Endothelial cell of umbilical vein (primary cell): ENCODE measurements at regions not wholly inside any gene's neighbourhood (a gene's known extent, or its start where the extent isn't known, plus 50 kb on each side); places are given as distances from the start of the nearest gene placed in this dataset.

ENCODE experiments used
- BruUV-seq: library from RNA; stranded (reverse); fragments of 400-500 nt; replicated peaks from 2 replicates; lab custom pipeline; 2021; lab: Mats Ljungman, UMichigan
- CTCF ChIA-PET: fragments of 300-600, 350-600 bp; sonication (Branson Sonifier 250); formaldehyde crosslinking; loops from one replicate; lab custom pipeline; 2021; ENCODE audit warnings: antibody characterized with exemption, inconsistent platforms; lab: Charles Lee
- POLR2A ChIA-PET: fragments of 300-600, 350-600 bp; sonication (Branson Sonifier 250); formaldehyde crosslinking; loops from one replicate; lab custom pipeline; 2021; ENCODE audit warnings: antibody characterized with exemption, inconsistent platforms; lab: Charles Lee
- DNase-seq: peaks from one replicate; pipeline ENCODE4 v3.0.0-alpha.2; 2011; ENCODE audit warnings: low read depth, low spot score
- FAIRE-seq: peaks from 2 replicates; lab custom pipeline; 2011; peaks lifted over from hg19 to GRCh38; lab: Jason Lieb, UNC
- H2AFZ ChIP-seq: 2 replicates; pipeline ENCODE4 v1.6.0; 2012; ENCODE audit warnings: low read depth, low read length, control low read depth, inconsistent platforms
- H3K27ac ChIP-seq: 2 replicates; pipeline ENCODE4 v1.5.1; 2011; ENCODE audit warnings: low read depth, mild to moderate bottlenecking, control low read depth, low read length, moderate library complexity; ENCODE audit not compliant: insufficient read depth
- H3K27me3 ChIP-seq, 2 experiments: 2 replicates each; pipeline versions ENCODE4 v1.6.0 to v1.6.1; 2011; ENCODE audit warnings: low read length in 2 of 2, mixed read lengths in 1 of 2; ENCODE audit not compliant: control insufficient read depth in 2 of 2, insufficient read depth in 2 of 2
- H3K36me3 ChIP-seq, 2 experiments: 2 replicates in 1 of 2; 3 replicates in 1 of 2; pipeline ENCODE4 v1.5.1; 2011; ENCODE audit warnings: low read length in 2 of 2, mild to moderate bottlenecking in 1 of 2, moderate library complexity in 1 of 2; ENCODE audit not compliant: control insufficient read depth in 2 of 2, insufficient read depth in 2 of 2; ENCODE audit errors: extremely low read depth in 1 of 2
- H3K4me1 ChIP-seq: 3 replicates; pipeline ENCODE4 v1.5.1; 2011; ENCODE audit warnings: mild to moderate bottlenecking, low read length; ENCODE audit not compliant: control insufficient read depth, insufficient read depth; ENCODE audit errors: extremely low read depth
- H3K4me2 ChIP-seq: 2 replicates; pipeline ENCODE4 v1.6.1; 2011; ENCODE audit warnings: low read length, control low read depth, mixed read lengths; ENCODE audit not compliant: insufficient read depth
- H3K4me3 ChIP-seq, 3 experiments: fragments of 200-600 bp in 1 of 3; sonication (generic), shearing (Covaris generic) in 1 of 3; replicated peaks in 1 of 3; 2 replicates each; pipeline ENCODE4 v1.5.1; 2011 to 2016; ENCODE audit warnings: control low read depth in 3 of 3, low read length in 3 of 3, mild to moderate bottlenecking in 2 of 3, inconsistent platforms in 1 of 3, low read depth in 1 of 3, moderate library complexity in 1 of 3; ENCODE audit not compliant: insufficient read depth in 1 of 3
- H3K79me2 ChIP-seq: 2 replicates; pipeline ENCODE4 v1.6.0; 2012; ENCODE audit warnings: low read length, inconsistent platforms; ENCODE audit not compliant: control insufficient read depth, insufficient read depth
- H3K9ac ChIP-seq: replicated peaks from 2 replicates; pipeline ENCODE3; 2011; ENCODE audit warnings: low read length, control low read depth; ENCODE audit not compliant: insufficient read depth; ENCODE audit errors: extremely low read depth
- H3K9me1 ChIP-seq: replicated peaks from 3 replicates; pipeline ENCODE4 v1.6.0; 2011; ENCODE audit warnings: mild to moderate bottlenecking, low read length; ENCODE audit not compliant: control insufficient read depth, insufficient read depth; ENCODE audit errors: extremely low read depth
- H3K9me3 ChIP-seq: replicated peaks from 2 replicates; pipeline ENCODE4 v1.5.1; 2012; ENCODE audit warnings: low read length, inconsistent platforms; ENCODE audit not compliant: control insufficient read depth, insufficient read depth
- H4K20me1 ChIP-seq: replicated peaks from 2 replicates; pipeline ENCODE3; 2011; ENCODE audit warnings: mild to moderate bottlenecking, low read length; ENCODE audit not compliant: control insufficient read depth, insufficient read depth; ENCODE audit errors: extremely low read depth
- EZH2 ChIP-seq: IDR thresholded peaks from 2 replicates; pipeline ENCODE4 v1.6.1; 2012; ENCODE audit warnings: borderline replicate concordance, low read depth, mild to moderate bottlenecking, moderate library complexity, low read length, inconsistent platforms; ENCODE audit not compliant: severe bottlenecking
- GATA2 ChIP-seq: IDR thresholded peaks from 2 replicates; pipeline ENCODE4 v1.7.0; 2011; ENCODE audit warnings: low read depth, mild to moderate bottlenecking, moderate library complexity, mixed read lengths, low read length; ENCODE audit not compliant: insufficient read length, insufficient read depth
- JUN ChIP-seq: IDR thresholded peaks from 2 replicates; pipeline ENCODE4 v1.6.1; 2011; ENCODE audit warnings: borderline replicate concordance, low read depth; ENCODE audit not compliant: insufficient read length, insufficient read depth
- MYC ChIP-seq: IDR thresholded peaks from one replicate; pipeline ENCODE4 v1.6.1; 2011; ENCODE audit warnings: mild to moderate bottlenecking, low read depth, low read length
- POLR2A ChIP-seq: IDR thresholded peaks from 2 replicates; pipeline ENCODE4 v1.6.1; 2012; ENCODE audit warnings: low read depth, mild to moderate bottlenecking, control low read depth, low read length
- dilution Hi-C: fragments of 300-500 bp; cut with MboI; formaldehyde crosslinking; loops from one replicate; pipeline ENCODE4 v1.15.0; 2019; ENCODE audit warnings: low sequenced_read_pairs; ENCODE audit not compliant: extremely low pct_ligation_motif_present
- intact Hi-C: fragments of 100-400 bp; cut with micrococcal nuclease; formaldehyde crosslinking; loops from one replicate; pipeline ENCODE4 v1.10.0; 2022
- TF ChIP-seq, protein P1 (sequence below): IDR thresholded peaks from 2 replicates; pipeline ENCODE4 v1.6.1; 2011; ENCODE audit not compliant: insufficient read depth, insufficient read length
- TF ChIP-seq, protein P2 (sequence below), 2 donors: IDR thresholded peaks; 1 replicate in 1 of 2; 2 replicates in 1 of 2; pipeline ENCODE4 v1.5.1; 2011; ENCODE audit warnings: low read length in 2 of 2, mild to moderate bottlenecking in 2 of 2, moderate library complexity in 2 of 2, control low read depth in 1 of 2, inconsistent platforms in 1 of 2, low read depth in 1 of 2; ENCODE audit not compliant: insufficient read depth in 1 of 2; ENCODE audit errors: extremely low read depth in 1 of 2

DNA sequence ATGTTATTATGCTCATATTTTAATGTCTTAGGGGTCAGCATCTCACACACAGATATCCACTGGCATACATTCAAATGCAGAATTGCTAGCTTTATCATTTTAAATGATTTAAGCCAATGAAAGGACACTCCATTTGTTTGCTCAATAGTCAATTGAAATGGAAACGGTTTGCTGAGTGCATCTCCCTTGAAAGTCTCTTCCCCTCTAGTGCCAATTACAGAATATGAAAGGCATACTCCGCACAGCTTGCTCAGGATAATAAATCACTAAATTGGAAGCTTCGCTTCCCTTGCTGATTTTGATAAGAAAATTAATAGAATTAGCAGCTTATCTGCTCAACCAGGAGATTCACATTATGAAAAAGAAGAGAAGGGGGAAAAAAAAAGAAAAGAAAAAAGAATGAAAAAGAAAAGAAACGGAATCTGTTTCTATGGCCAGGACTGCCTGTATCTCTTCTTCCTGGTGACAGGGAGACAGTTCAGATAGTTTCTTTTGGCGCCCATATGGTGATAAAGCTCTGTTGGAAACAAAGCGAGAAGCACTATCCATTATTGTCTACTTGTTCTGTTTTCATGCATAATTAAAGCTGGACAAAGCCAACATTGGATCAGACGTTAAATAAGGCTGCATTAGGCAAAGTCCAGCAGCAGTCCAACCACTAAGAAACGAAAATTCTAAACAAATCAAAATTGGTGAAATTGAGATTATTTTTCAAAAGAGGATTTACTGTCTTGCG lies 225.0 kb downstream of the GXYLT1 start:
- CTCF ChIA-PET = no interaction called here
- Histone ChIP-seq H3K4me1 (peaks cover 13% of the 10 kb centered on the region), H3K9me3 (no peaks in the 10 kb centered on the region), H3K79me2 (no peaks in the 10 kb centered on the region), H2AFZ (no peak overlapping the region), H4K20me1 (no peaks in the 10 kb centered on the region), H3K4me3 (no peak overlapping the region), H3K27ac (no peak overlapping the region), H3K9me1 (no peaks in the 10 kb centered on the region), H3K9ac (no peak overlapping the region), H3K4me2 (no peak overlapping the region), H3K36me3 (no peaks in the 10 kb centered on the region), H3K27me3 (no peaks in the 10 kb centered on the region)
- BruUV-seq = no TSS peak
- POLR2A ChIA-PET = no interaction called here
- DNase-seq = no peak
- intact Hi-C loops (no loop called here), dilution Hi-C loops (no loop called here)
- FAIRE-seq = no peak
- TF ChIP-seq POLR2A (no peak), EZH2 (no peak), JUN (no peak), GATA2 (no peak), MYC (no peak)
- TF ChIP-seq, protein P1, sequence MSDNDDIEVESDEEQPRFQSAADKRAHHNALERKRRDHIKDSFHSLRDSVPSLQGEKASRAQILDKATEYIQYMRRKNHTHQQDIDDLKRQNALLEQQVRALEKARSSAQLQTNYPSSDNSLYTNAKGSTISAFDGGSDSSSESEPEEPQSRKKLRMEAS = no peak
- TF ChIP-seq, protein P2, sequence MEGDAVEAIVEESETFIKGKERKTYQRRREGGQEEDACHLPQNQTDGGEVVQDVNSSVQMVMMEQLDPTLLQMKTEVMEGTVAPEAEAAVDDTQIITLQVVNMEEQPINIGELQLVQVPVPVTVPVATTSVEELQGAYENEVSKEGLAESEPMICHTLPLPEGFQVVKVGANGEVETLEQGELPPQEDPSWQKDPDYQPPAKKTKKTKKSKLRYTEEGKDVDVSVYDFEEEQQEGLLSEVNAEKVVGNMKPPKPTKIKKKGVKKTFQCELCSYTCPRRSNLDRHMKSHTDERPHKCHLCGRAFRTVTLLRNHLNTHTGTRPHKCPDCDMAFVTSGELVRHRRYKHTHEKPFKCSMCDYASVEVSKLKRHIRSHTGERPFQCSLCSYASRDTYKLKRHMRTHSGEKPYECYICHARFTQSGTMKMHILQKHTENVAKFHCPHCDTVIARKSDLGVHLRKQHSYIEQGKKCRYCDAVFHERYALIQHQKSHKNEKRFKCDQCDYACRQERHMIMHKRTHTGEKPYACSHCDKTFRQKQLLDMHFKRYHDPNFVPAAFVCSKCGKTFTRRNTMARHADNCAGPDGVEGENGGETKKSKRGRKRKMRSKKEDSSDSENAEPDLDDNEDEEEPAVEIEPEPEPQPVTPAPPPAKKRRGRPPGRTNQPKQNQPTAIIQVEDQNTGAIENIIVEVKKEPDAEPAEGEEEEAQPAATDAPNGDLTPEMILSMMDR (IDR thresholded peaks at IDR 0.05; ENCODE audit: extremely low read depth in 1 of 2, insufficient read depth in 1 of 2, low read depth in 1 of 2, low read length in 2 of 2) = no peak
